Colonic mucosa (tissue), 4 donors: ENCODE measurements at regions not wholly inside any gene's neighbourhood (a gene's known extent, or its start where the extent isn't known, plus 50 kb on each side); places are given as distances from the start of the nearest gene placed in this dataset.

Source experiments
- DNase-seq: peaks from one replicate; pipeline ENCODE4 v3.0.0-alpha.2; 2020
- H3K27ac ChIP-seq: fragments of 200-600 bp; one replicate; pipeline ENCODE4 v1.8.0; 2021
- H3K27me3 ChIP-seq: fragments of 200-600 bp; one replicate; pipeline ENCODE4 v1.8.0; 2021
- H3K36me3 ChIP-seq: fragments of 200-600 bp; one replicate; pipeline ENCODE4 v1.8.0; 2021
- H3K4me1 ChIP-seq: fragments of 200-600 bp; one replicate; pipeline ENCODE4 v1.8.0; 2021; ENCODE audit warnings: mild to moderate bottlenecking
- H3K4me3 ChIP-seq: fragments of 200-600 bp; one replicate; pipeline ENCODE4 v1.8.0; 2021
- H3K9ac ChIP-seq, 2 donors: one replicate each; pipeline ENCODE4 v1.7.0; 2013; ENCODE audit warnings: control low read depth in 2 of 2, low read depth in 2 of 2, low read length in 2 of 2
- H3K9me3 ChIP-seq: fragments of 200-600 bp; one replicate; pipeline ENCODE4 v1.8.0; 2021
- CTCF ChIP-seq: fragments of 200-600 bp; IDR thresholded peaks from one replicate; pipeline ENCODE4 v1.8.0; 2022; ENCODE audit warnings: antibody characterized with exemption, mild to moderate bottlenecking
- intact Hi-C: fragments of 100-400 bp; cut with DNase I; formaldehyde crosslinking; loops from one replicate; pipeline ENCODE4 v1.14.1; 2022
- donor health status: healthy.
- donor health status: DM: no; HTN: no; CAD: no.
- donor health status: DM: no; HTN: no; CAD: no.

GRCh38 chr2:147487978-147488289 is 356.9 kb upstream of the ACVR2A start:
- intact Hi-C loops = no loop called here
- no peak for DNase-seq
- Histone ChIP-seq H3K4me3 (no peak overlapping the region), H3K4me1 (no peaks in the 10 kb centered on the region), H3K9me3 (no peaks in the 10 kb centered on the region), H3K27me3 (no peaks in the 10 kb centered on the region), H3K27ac (no peak overlapping the region), H3K9ac (no peak overlapping the region), H3K36me3 (no peaks in the 10 kb centered on the region)
- TF ChIP-seq CTCF = no peak

GRCh38 chr2:147487286-147487977 is 357.4 kb upstream of the ACVR2A start:
- no peak overlapping the region for H3K27ac ChIP-seq
- no peak overlapping the region for H3K4me3 ChIP-seq
- no peaks in the 10 kb centered on the region for H3K4me1 ChIP-seq
- intact Hi-C loops = no loop called here
- H3K9me3 ChIP-seq = no peaks in the 10 kb centered on the region
- H3K36me3 ChIP-seq = no peaks in the 10 kb centered on the region
- H3K9ac ChIP-seq = no peak overlapping the region
- no peak for DNase-seq
- no peak for TF ChIP-seq CTCF
- H3K27me3 ChIP-seq = no peaks in the 10 kb centered on the region

GRCh38 chr2:147485210-147485851 is 359.5 kb upstream of the ACVR2A start:
- no peaks in the 10 kb centered on the region for H3K9me3 ChIP-seq
- H3K4me3 ChIP-seq = no peak overlapping the region
- H3K27me3 ChIP-seq = no peaks in the 10 kb centered on the region
- no peak for TF ChIP-seq CTCF
- no peak overlapping the region for H3K27ac ChIP-seq
- no peaks in the 10 kb centered on the region for H3K36me3 ChIP-seq
- DNase-seq = no peak
- no peak overlapping the region for H3K9ac ChIP-seq
- no peaks in the 10 kb centered on the region for H3K4me1 ChIP-seq
- intact Hi-C loops = no loop called here

- H3K36me3 ChIP-seq = no peaks in the 10 kb centered on the region
- no peak overlapping the region for H3K4me3 ChIP-seq
- H3K4me1 ChIP-seq = no peaks in the 10 kb centered on the region
- H3K27ac ChIP-seq = no peak overlapping the region
- DNase-seq = no peak
- no peaks in the 10 kb centered on the region for H3K27me3 ChIP-seq
- no peak overlapping the region for H3K9ac ChIP-seq
- TF ChIP-seq CTCF = no peak
- no peaks in the 10 kb centered on the region for H3K9me3 ChIP-seq
- intact Hi-C loops = no loop called here
Observed at GRCh38 chr2:147483911-147484310, 360.9 kb upstream of the ACVR2A start.

- H3K27me3 ChIP-seq = no peaks in the 10 kb centered on the region
- H3K4me1 ChIP-seq = no peaks in the 10 kb centered on the region
- H3K9me3 ChIP-seq = no peaks in the 10 kb centered on the region
- H3K27ac ChIP-seq = no peak overlapping the region
- H3K36me3 ChIP-seq = no peaks in the 10 kb centered on the region
- no peak overlapping the region for H3K9ac ChIP-seq
- DNase-seq = no peak
- intact Hi-C loops = no loop called here
- no peak overlapping the region for H3K4me3 ChIP-seq
- no peak for TF ChIP-seq CTCF
Observed at GRCh38 chr2:147482916-147483669, 361.7 kb upstream of the ACVR2A start.
